ENCODE measurements at regions not wholly inside any gene's neighbourhood (a gene's known extent, or its start where the extent isn't known, plus 50 kb on each side); places are given as distances from the start of the nearest gene placed in this dataset.

DNA sequence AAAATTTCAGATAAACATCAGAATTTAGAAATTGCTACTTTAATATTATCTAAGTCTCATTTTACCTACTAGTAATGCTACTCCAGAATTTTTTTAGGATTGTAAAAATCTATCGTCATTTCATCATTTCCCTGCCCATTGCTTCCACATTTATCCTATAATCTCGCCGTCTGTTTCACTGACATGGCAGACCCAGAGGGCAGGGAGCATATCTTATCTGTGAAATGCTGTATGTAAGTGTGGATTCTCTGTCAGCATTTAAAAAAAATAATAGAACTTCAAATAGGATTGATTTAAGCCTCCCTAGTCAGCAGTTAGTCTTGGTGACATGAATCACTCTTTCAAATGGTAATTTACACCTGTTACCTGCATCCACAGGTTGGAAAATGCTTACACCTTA lies 314.4 kb downstream of the PCDH7 start:
- TF ChIP-seq POLR2AphosphoS5 (IDR thresholded peaks at IDR 0.05) = no peak
- no peak for TF ChIP-seq POLR2A (IDR thresholded peaks at IDR 0.05)
- TF ChIP-seq, protein P1, sequence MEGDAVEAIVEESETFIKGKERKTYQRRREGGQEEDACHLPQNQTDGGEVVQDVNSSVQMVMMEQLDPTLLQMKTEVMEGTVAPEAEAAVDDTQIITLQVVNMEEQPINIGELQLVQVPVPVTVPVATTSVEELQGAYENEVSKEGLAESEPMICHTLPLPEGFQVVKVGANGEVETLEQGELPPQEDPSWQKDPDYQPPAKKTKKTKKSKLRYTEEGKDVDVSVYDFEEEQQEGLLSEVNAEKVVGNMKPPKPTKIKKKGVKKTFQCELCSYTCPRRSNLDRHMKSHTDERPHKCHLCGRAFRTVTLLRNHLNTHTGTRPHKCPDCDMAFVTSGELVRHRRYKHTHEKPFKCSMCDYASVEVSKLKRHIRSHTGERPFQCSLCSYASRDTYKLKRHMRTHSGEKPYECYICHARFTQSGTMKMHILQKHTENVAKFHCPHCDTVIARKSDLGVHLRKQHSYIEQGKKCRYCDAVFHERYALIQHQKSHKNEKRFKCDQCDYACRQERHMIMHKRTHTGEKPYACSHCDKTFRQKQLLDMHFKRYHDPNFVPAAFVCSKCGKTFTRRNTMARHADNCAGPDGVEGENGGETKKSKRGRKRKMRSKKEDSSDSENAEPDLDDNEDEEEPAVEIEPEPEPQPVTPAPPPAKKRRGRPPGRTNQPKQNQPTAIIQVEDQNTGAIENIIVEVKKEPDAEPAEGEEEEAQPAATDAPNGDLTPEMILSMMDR (IDR thresholded peaks at IDR 0.05) = no peak
- Histone ChIP-seq H3K27ac (no peak overlapping the region), H3K4me1 (replicated peaks) (no peaks in the 10 kb centered on the region), H3K9me3 (no peaks in the 10 kb centered on the region), H3K36me3 (no peaks in the 10 kb centered on the region), H3K27me3 (replicated peaks; ENCODE audit: insufficient read depth) (no peaks in the 10 kb centered on the region), H3K4me3 (no peak overlapping the region)
- WGBS = 83% methylated on average over 3 of the region's 3 CpGs
- intact Hi-C loops (cut with DNase I) = no loop called here
- DNase-seq (ENCODE audit: low spot score) = no peak

DNA sequence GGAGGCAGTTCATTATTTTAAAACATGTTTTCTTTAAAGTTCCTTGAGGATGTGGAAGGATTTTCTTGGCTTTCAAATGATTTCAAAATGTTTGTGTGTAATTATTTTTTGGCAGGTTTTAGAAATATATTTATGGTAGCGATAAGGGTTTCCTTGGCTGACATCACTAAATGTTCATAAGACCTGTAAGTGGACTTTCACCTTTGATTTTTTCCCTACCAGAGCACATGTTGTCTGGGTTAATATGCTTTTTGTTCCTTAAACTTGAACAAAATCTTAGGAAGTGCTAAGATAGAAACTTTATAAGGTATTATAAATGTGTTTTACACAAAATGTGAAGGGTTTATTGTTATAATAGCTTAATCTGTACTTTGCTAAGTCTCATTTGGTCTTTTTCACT lies 315.6 kb downstream of the PCDH7 start:
- WGBS = 85% methylated on average over 1 of the region's 1 CpG
- no peak for DNase-seq (ENCODE audit: low spot score)
- H3K4me1 ChIP-seq (replicated peaks) = no peaks in the 10 kb centered on the region
- intact Hi-C loops (cut with DNase I) = no loop called here
- H3K27ac ChIP-seq = no peak overlapping the region
- H3K9me3 ChIP-seq = no peaks in the 10 kb centered on the region
- H3K4me3 ChIP-seq = no peak overlapping the region
- H3K36me3 ChIP-seq = no peaks in the 10 kb centered on the region
- TF ChIP-seq, protein P1 (IDR thresholded peaks at IDR 0.05) = no peak
- TF ChIP-seq POLR2AphosphoS5 (IDR thresholded peaks at IDR 0.05) = no peak
- TF ChIP-seq POLR2A (IDR thresholded peaks at IDR 0.05) = no peak
- H3K27me3 ChIP-seq (replicated peaks; ENCODE audit: insufficient read depth) = no peaks in the 10 kb centered on the region

DNA sequence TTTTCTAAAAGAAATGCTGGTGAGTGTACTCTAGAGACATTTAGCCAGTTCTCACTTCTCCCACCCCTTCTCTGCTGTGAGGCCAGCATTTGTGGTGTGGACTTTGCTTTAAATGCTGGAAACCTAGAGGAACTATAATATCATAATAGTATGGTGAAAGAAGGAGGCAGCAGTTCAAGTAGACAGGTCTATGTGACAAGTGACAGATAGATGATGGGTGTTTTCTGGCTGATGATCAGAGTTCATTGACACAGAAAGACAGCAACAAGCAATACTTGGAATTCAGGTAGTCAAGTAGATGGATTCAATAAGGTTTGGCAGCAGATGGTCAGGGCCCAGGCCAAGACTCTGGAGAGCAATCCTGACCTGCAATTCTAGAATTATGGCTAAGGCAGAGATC lies 317.5 kb downstream of the PCDH7 start:
- Histone ChIP-seq H3K4me1 (replicated peaks) (no peaks in the 10 kb centered on the region), H3K27me3 (replicated peaks; ENCODE audit: insufficient read depth) (no peaks in the 10 kb centered on the region), H3K27ac (no peak overlapping the region), H3K36me3 (no peaks in the 10 kb centered on the region), H3K9me3 (no peaks in the 10 kb centered on the region), H3K4me3 (no peak overlapping the region)
- TF ChIP-seq, protein P1 (IDR thresholded peaks at IDR 0.05) = no peak
- no peak for TF ChIP-seq POLR2AphosphoS5 (IDR thresholded peaks at IDR 0.05)
- no peak for TF ChIP-seq POLR2A (IDR thresholded peaks at IDR 0.05)
- no peak for DNase-seq (ENCODE audit: low spot score)
- intact Hi-C loops (cut with DNase I) = no loop called here

DNA sequence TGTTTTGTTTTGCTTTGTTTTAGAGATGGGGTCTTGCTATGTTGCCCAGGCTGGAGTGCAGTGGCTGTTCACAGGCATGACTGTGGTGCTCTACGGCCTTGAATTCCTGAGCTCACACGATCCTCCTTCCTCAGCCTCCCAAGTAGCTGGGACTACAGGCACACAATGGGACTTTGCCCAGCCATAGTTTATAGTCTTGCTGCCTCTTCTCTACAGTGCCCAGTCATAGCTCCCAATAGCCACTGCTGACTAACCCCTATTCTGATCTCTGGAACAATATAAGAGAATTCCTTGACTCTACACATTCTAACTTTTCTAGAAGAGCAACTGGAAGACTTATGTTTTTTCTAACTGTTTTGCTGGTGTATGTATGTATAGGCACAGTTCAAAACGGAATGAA lies 319.2 kb downstream of the PCDH7 start:
- TF ChIP-seq POLR2A (IDR thresholded peaks at IDR 0.05) (no peak), POLR2AphosphoS5 (IDR thresholded peaks at IDR 0.05) (no peak)
- TF ChIP-seq, protein P1 (IDR thresholded peaks at IDR 0.05) = no peak
- Histone ChIP-seq H3K9me3 (no peaks in the 10 kb centered on the region), H3K4me1 (replicated peaks) (no peaks in the 10 kb centered on the region), H3K27me3 (replicated peaks; ENCODE audit: insufficient read depth) (no peaks in the 10 kb centered on the region), H3K27ac (no peak overlapping the region), H3K36me3 (no peaks in the 10 kb centered on the region), H3K4me3 (no peak overlapping the region)
- WGBS = 93% methylated on average over 3 of the region's 3 CpGs
- intact Hi-C loops (cut with DNase I) = no loop called here
- no peak for DNase-seq (ENCODE audit: low spot score)

DNA sequence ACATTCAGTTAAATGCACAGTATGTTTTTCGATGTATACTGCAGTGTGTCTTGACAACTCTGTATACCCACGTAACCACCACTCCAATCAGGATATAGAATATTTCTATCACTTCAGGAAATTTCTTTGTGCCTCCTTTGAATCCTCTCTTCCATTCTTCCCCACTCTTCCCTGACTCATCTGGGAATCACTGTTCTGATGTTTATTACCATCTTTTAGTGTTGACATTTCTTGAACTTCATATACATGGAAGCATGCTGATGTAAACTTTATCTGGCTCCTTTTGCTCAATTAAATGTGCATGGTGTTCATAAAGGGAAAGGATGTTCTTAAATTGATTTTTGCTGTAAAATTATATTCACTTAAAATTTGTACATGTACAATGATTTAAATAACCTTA lies 319.9 kb downstream of the PCDH7 start:
- intact Hi-C loops (cut with DNase I) = no loop called here
- Histone ChIP-seq H3K27ac (no peak overlapping the region), H3K4me1 (replicated peaks) (no peaks in the 10 kb centered on the region), H3K36me3 (no peaks in the 10 kb centered on the region), H3K9me3 (no peaks in the 10 kb centered on the region), H3K4me3 (no peak overlapping the region), H3K27me3 (replicated peaks; ENCODE audit: insufficient read depth) (no peaks in the 10 kb centered on the region)
- WGBS = 77% methylated on average over 2 of the region's 2 CpGs
- no peak for DNase-seq (ENCODE audit: low spot score)
- TF ChIP-seq, protein P1 (IDR thresholded peaks at IDR 0.05) = no peak
- TF ChIP-seq POLR2A (IDR thresholded peaks at IDR 0.05) = no peak
- TF ChIP-seq POLR2AphosphoS5 (IDR thresholded peaks at IDR 0.05) = no peak
